ENCODE measurements at regions not wholly inside any gene's neighbourhood (a gene's known extent, or its start where the extent isn't known, plus 50 kb on each side); places are given as distances from the start of the nearest gene placed in this dataset.

GRCh38 chr10:129140921-129141885 lies 325.8 kb upstream of the MGMT start:
- DNase-seq = no peak

- no peak for DNase-seq
Measured at GRCh38 chr10:129151281-129151680, 315.8 kb upstream of the MGMT start.

- DNase-seq = no peak
Measured at GRCh38 chr10:129156406-129156805, 310.6 kb upstream of the MGMT start.

GRCh38 chr10:129157185-129157584 lies 309.9 kb upstream of the MGMT start:
- no peak for DNase-seq

- no peak for DNase-seq
Measured at GRCh38 chr10:129161150-129161549, 305.9 kb upstream of the MGMT start.

- no peak for DNase-seq
Measured at GRCh38 chr10:129163531-129163930, 303.5 kb upstream of the MGMT start.

- DNase-seq = no peak
Measured at GRCh38 chr10:129165076-129165720, 301.8 kb upstream of the MGMT start.

- DNase-seq = no peak
Measured at GRCh38 chr10:129165770-129166169, 301.3 kb upstream of the MGMT start.

- no peak for DNase-seq
Measured at GRCh38 chr10:129168660-129169059, 298.4 kb upstream of the MGMT start.

GRCh38 chr10:129169115-129169514 lies 297.9 kb upstream of the MGMT start:
- no peak for DNase-seq

- no peak for DNase-seq
Measured at GRCh38 chr10:129170812-129171211, 296.2 kb upstream of the MGMT start.

- no peak for DNase-seq
Measured at GRCh38 chr10:129171812-129172211, 295.2 kb upstream of the MGMT start.

- DNase-seq = no peak
Measured at GRCh38 chr10:129174232-129175014, 292.6 kb upstream of the MGMT start.

GRCh38 chr10:129179245-129179971 lies 287.6 kb upstream of the MGMT start:
- DNase-seq = no peak

- DNase-seq = no peak
Measured at GRCh38 chr10:129179972-129180678, 286.9 kb upstream of the MGMT start.

- DNase-seq = no peak
Measured at GRCh38 chr10:129184196-129184595, 282.8 kb upstream of the MGMT start.

- no peak for DNase-seq
Measured at GRCh38 chr10:129187331-129187730, 279.7 kb upstream of the MGMT start.

GRCh38 chr10:129191797-129192196 lies 275.2 kb upstream of the MGMT start:
- no peak for DNase-seq

- DNase-seq = no peak
Measured at GRCh38 chr10:129192344-129193128, 274.5 kb upstream of the MGMT start.

GRCh38 chr10:129193148-129193547 lies 273.9 kb upstream of the MGMT start:
- no peak for DNase-seq

- no peak for DNase-seq
Measured at GRCh38 chr10:129194181-129194870, 272.7 kb upstream of the MGMT start.
